Renal pelvis (tissue), 1 donor: ENCODE measurements at regions not wholly inside any gene's neighbourhood (a gene's known extent, or its start where the extent isn't known, plus 50 kb on each side); places are given as distances from the start of the nearest gene placed in this dataset.
A peak's percentile ranks its signal among the peaks of the same experiment; 100 is the strongest.

Source experiments
- DNase-seq: peaks from one replicate; pipeline ENCODE4 v3.0.0-alpha.2; 2013

DNA sequence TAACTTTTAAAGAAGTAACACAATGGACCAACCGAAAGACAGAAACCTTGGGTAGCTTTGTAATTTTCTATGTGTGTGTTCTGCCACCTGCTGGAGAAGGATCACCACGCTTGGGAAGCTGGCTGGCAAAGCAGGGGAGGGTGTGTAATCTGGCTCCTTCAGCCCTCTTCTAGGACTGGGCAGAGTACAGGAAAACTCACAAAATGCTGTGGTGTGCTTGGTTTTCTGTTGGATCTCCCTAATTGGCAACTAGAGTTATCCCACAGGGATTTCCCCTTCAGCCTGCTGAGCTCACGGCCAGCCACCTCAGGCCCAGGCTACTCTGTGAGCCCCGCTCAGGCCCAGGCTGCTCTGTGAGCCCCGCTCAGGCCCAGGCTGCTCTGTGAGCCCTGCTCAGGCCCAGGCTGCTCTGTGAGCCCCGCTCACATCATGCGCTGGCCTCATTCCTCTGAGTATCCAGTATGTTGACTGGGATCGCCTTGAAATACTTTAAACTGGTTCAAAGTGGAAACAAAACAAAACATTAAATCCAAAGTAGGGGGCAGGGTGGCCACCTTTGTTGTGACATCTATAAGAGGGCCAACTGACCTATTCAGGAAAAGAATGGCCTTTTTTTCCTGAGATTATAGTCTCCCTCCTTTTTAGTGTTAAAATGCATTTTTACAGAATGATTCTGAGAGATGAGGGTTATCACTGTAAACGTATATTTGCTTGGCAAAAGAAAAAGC is 52.0 kb upstream of the RNU6-8 start:
- DNase-seq, result peak; percentile 70

DNA sequence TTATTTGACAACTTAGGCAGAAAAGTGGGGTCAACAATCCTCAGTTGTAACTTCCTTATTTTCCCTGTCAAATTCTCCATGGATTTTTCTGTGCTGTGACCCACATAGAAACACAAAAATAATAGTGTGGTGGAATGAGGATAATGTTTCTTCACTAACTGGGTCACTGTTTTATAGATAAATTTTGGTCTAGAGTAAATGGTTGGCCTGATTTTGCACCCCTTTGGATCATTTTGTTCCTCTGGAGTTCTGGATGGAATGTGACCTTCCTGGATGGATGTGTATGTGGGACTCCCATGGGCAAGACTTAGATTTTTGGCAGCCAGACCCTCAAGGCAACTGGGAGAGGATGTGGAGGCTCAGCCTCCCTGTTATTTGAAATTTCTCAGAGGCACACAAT is 52.7 kb upstream of the RNU6-8 start:
- no peak for DNase-seq

DNA sequence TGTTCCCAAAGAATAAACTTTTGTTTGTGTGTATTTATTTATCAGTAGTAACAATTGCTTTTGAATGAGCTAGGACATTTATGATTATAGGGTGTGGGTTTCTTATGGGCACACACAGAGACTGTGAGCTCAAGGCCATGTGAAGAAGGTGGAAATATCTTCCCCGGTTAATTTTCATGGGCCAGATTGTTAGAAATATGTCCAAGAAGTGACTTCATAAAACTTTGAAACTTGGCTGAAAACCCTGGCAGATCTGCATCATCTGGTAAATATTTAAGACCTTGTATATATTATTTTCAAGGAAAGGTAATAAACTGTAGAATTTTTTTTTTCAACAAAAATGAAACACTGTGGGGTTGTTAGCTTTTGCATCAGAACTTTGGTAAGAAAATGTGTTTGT is 53.5 kb upstream of the RNU6-8 start:
- DNase-seq, result no peak

DNA sequence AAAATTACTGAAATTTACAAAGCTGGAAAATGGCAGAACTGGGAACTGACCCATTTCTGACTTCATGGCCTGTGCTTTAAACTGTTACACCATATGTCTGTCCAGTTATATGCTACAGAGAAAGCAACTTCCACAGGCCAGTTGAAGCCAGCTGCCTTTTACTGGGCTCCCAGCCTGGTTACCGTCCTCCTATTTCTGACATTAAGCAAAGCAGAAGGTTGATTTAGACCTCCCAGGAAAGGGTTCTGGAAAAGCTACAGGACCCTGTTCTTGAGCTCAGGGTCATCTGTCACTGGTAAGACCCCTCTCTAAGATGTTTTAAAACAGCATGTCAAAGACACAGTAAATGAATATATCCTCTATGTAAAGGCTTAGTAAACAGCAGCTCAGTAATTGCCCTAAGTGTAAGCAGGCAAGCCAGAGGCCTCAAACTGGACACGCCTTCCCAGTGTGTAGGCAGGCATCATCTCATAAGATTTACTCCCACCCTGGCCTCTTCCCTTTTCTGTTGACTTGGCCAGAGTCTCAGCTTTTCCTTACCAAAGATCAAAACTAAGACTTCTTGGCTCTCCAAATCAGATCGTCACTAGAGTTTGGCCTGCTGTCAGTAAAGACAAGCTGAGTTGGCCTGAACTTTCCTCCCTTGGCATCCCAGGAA is 55.4 kb upstream of the RNU6-8 start:
- DNase-seq, result peak; percentile 15

DNA sequence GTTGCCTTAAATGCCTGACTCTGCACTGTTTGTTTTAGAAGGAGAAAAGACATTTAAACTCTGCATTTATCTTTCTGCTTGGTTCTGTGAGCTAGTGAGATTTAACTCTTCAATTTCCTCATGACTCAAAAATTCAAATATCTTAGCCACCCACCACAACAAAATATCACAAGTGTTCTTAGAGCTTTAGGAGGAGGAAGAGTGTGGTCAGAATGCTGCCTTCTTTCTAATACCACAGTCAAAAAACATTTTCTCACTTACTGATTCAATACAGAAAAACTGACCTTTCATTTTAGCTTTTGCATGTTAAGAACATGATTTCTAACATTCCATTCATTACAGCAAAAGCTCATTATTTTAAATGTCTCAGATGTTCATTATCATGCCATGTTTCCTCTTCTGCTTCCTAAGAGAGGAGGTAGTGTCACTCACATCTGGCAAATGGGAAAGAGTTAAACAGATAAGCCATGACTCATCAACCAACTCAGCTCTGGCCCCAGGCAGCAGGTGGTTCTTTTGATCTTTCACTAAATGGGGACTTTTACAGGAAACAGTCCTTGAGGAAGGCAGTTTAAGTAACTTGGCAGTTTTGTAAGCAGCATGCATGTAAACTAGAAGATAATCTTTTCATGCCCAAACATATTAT is 56.4 kb upstream of the RNU6-8 start:
- no peak for DNase-seq

DNA sequence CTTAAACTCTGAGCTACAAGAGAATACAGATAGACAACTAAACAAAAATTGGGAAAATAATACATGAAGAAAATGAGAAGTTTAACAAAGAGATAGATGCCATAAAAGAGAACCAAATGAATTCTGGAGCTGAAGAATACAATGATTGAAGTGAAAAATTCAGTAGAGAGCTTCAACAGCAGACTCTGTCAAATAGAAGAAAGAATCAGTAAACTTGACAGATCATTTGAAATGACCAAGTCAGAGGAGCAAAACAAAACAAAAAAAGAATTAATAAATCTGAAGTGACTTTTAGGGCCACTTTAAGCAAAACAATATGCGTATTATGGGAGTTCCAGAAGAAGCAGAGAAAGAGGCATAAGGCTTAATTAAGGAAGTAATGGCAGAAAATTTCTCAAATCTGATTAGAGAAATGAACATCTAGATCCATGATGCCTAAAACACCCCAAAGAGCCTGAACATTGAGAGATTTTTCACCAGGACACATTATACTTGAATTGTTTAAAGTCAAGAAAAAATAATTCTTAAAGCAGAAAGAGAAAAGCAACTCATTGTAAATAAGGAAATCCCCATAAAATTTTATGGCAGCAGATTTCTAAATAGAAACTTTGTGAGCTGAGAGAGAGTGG is 61.0 kb upstream of the RNU6-8 start:
- DNase-seq, result no peak

DNA sequence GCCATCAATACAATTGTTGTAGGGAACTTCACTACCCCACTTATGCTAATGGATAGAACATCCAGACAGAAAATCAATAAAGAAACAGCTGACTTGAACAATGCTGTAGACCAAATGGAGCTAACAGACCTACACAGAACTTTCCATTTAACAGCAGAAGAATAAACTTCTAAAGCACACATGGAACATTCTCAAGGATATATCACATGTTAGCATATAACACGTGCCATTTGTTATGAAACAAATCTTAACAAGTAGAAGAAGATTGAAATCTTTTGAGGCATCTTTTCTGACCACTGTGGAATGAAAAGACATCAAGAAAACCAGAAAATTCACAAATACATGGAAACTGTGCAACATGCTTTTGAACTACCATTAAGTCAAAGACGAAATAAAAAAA is 62.5 kb upstream of the RNU6-8 start:
- no peak for DNase-seq

DNA sequence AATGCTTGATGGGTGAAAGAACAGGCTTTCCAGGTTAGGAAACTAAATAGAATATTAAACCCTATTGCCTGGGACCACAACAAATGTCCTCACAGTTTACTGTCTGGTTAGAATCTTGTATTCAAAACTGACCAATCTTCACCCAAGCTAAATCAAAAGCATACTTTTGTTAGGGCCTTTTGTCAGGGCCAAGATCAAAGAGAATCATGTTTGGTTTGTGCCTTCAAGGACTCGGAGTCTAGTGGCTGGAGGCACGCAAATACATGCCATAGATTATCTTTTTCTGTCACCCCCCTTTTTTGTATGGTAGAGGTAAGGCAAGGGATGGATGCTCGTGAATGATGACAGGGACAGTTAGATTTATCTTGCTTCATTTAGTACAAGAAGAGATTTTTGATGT is 51.1 kb upstream of the AKAP6 start:
- DNase-seq, result no peak
